DMS79 (cell line): ENCODE measurements at regions not wholly inside any gene's neighbourhood (a gene's known extent, or its start where the extent isn't known, plus 50 kb on each side); places are given as distances from the start of the nearest gene placed in this dataset.

ENCODE experiments used
- DNase-seq: peaks from one replicate; lab custom pipeline; 2025; lab: John Stamatoyannopoulos, UW

DNA sequence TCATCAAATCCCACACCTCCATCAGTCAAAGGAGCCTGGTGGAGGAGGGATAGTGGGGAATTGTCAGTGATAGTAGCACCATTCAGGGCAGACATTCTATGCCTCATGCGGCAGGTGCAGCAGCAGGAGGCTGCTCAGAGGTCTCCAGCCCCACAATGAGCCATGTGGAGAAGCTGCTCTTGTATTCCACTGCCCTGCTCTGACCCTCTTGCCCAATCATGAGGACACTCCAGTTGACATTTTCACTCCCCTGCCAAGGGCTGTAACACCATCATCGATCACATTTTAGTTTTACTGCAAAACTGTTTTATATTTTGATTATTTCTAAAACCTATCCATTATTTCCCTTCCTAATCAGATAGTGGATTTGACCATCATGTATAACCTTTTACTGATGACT lies 487.6 kb upstream of the KLHL29 start:
- DNase-seq = no peak

- DNase-seq = no peak
Measured at GRCh38 chr2:22900674-22901073, 484.3 kb upstream of the KLHL29 start.

DNA sequence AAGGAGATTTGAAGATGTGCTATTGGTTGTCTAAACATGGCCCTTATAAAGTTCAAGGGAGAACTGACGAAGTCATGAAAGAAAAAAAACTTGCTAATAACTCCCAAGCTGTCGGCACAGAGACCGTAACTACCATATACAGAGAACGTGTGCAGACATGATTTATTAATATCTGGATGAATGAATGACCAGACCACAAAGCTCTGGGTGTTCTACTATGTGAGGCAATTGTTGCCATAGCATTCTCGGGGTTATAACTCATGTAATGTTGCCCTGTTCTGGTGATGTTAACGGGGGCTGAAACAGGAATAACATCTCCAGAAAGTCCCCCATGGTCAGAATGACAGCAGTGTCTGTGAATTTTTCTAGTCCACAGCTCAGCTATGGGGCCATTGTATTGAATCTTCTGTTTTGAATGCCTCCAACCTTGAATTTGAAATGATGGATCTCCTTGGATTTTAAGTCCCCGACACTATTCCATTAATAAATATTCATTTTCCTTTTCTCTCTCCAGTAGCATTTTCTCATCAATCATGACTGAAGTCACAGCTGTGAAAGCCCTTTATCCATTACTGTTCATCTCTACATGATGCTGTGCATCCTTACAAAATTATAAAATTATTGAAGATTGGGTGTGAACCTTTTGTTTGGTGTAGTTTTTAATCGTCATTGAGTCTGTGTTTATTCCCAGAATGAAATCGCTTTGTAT lies 483.4 kb upstream of the KLHL29 start:
- DNase-seq = no peak

DNA sequence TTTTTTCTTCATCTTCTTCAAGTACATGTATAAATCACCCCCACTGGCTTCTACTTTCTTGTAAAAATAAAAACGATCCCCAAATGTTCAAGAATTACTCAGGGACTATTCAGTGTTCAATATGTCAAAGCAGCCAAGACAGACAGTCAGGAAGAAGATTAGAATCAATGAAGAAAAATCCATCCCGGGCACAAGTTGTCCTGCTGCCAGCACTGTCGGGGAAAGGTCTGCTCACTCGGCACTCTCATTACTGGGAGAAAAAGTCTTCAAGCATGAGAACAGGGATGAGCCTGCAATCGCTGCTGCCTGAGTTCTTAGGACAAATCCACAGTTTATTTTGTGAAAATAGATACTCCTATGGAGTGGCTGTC lies 482.8 kb upstream of the KLHL29 start:
- no peak for DNase-seq

DNA sequence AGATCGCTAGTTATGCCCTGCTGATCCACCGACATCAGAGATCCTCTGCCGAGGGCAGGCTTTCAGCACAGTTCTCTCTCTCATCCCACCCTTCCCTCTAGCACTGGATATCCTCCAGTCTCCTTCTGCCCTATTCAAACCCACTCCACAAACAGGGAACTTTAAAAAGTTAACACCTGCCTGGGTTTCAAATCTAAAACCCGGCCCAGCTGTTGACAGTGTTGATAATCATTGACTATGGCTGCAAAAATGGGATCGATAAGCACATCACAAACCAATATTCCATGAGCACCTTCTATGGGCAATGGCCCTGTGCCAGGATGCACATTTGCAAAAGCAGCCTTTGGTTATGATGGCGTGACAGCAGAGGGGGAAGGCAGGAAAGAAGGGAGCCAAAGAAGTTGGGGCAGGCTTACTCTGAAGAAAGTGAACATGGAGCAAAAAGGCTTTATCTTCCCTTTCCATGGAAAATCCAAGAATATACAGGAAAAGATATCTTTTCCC lies 482.3 kb upstream of the KLHL29 start:
- DNase-seq = no peak

GRCh38 chr2:22903616-22904015 lies 481.4 kb upstream of the KLHL29 start:
- DNase-seq = no peak

DNA sequence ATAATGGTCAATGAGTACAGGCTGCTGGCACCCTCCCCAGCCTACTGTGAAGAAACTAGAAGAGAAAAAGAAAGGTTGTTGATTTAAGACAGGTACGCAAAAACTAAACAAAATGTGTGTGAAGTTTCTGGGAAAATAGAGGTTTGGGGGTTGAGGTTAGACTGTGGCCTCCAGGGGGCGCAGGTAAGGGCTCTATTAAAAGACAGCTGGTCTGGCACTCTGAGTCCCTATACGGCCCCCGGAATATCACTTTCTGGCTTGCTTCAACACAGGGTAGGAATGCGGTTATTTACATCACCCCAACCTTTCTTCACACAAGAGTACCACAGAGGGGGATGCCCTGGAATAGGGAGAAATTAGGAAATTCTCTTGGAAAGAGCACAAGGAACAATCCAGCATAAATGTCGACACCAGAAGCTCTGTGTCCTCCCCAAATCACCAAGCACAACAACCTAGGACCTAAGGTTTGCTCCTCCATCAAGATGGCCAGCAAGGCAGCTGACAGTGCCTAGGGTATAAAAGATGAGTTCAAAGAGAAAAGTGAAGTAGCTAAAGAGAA lies 480.8 kb upstream of the KLHL29 start:
- DNase-seq = no peak

DNA sequence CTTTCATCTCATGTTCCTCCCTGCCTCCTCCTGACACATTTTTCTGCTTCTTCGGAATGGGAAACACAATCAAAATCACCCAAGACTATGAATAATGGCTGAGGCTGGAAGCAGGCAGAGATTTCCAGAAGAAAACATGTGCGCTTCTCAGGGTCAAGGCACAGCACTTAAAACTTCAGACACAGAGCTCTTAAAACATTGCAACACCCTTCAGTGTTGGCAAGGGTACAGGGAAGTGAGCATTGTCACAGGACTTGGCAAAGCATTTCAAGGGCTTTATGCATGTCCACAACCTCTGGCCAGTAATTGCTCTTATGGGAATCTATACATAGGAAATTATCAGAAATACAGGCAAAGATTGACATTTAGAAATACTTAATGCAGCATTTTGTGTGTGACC lies 477.6 kb upstream of the KLHL29 start:
- DNase-seq = no peak

GRCh38 chr2:22912398-22912797 lies 472.6 kb upstream of the KLHL29 start:
- DNase-seq = no peak

DNA sequence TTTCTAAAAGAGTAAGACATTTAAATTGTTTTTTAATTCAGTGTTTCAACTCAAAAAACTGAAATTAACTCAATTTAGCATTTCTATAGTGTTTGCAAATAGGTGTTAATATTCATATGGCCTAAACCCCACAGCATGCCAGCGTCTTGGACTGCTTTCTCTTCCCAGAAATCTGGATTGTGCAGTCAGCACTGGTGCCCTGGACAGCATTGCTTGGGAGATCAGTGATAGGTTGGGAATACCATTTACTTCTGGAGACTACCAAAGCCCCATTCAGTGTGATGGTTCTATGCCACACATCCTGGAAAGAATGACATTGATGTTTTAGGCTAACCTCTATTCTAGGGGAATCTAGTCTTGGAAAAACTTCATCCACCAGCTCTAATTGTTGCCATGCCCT lies 455.0 kb upstream of the KLHL29 start:
- no peak for DNase-seq

DNA sequence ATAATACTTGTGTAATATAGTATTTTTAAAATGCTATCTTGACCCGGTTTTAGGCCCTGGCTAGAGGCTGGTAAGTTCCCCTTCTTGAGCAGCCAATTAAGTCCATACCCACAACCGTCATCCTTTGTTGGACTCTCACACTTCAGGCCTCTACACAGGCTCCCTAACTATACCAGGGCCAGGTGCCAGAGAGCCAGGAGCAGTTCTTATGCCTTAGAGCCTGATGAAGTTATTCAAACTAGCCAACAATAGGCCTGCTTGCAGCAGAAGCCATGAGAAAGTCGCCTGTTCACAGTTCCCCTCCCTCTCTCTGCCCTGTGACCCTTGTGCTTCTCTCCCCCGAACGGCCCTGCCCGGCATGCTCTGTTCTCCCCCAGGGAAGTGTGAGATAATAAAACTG lies 454.2 kb upstream of the KLHL29 start:
- DNase-seq = no peak

DNA sequence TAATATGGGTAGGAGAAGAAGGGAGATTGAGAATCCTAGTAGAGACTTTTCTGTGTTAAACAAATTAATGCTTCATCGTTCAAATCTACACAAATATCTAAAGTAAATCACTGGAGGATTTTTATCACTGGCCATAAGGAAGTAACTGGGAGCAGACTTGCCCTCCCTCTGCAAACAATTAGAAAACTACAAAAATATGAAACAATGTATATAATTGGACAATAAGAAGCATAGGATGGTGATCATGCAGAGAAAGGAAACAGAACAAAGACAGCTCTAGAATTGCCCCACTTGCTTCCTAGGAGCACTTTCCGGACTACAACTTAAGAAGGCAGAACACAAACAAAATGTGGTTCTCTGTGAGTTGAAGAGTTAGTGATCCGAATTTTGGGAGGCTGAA lies 452.7 kb upstream of the KLHL29 start:
- no peak for DNase-seq

DNA sequence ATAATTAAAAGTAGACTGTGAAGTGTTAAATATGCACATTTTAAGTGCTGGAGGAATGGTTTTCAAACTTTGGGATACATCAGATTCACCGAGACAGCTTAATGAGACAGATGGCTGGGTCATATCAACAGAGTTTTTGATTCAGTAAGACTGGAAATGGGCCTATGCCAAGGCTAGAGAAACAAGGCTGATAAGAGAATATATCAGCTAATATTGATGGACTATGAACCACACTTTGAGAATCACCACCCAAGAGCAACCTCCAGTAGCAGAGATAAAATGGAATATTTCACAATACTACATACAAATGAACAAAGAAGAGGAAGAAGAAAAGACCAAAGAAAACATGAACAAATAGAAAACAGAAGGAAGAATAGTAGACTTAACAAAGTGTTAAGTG lies 450.2 kb upstream of the KLHL29 start:
- DNase-seq = no peak

DNA sequence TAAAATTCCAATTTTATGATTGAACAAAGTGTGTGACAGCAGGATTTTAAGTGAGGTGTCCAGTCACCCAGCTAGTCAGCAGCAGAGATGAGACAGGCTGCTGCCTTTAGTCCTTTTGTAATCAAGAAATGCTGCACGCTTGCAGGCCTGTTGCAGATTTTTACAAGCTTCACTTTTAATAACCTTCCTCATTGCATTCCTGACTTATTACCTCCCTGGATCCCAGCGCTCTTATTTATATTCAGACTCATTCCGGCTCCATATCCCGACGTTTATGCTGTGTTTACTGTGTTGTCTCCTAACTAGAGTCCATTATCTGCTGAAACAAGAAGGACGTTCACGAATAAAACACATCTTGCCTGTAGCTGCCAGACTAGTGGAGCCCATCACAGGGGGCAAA lies 442.5 kb upstream of the KLHL29 start:
- DNase-seq = no peak

GRCh38 chr2:22944143-22944542 lies 440.8 kb upstream of the KLHL29 start:
- no peak for DNase-seq

- no peak for DNase-seq
Measured at GRCh38 chr2:22946553-22946952, 438.4 kb upstream of the KLHL29 start.

DNA sequence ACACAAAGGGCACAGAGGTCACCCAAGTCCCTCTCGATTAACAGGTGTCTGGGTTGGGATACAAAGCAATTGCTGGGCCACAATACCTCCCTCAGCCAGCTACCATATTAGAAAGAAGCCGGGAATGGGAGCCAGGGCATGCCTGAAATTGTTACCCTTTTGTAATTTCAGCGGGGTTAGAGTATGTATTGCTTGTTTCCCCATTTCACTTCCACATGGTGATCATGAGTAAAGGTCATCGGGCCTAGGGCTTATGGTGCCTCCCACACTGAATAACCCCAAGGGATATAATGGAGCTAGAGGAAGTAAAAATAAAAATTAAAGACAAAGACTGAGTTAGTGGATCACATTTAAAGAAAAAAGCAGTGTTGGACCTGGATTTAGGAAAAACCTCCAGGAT lies 437.2 kb upstream of the KLHL29 start:
- no peak for DNase-seq

- no peak for DNase-seq
Measured at GRCh38 chr2:22950431-22950830, 434.5 kb upstream of the KLHL29 start.

GRCh38 chr2:22952656-22953225 lies 432.2 kb upstream of the KLHL29 start:
- no peak for DNase-seq

DNA sequence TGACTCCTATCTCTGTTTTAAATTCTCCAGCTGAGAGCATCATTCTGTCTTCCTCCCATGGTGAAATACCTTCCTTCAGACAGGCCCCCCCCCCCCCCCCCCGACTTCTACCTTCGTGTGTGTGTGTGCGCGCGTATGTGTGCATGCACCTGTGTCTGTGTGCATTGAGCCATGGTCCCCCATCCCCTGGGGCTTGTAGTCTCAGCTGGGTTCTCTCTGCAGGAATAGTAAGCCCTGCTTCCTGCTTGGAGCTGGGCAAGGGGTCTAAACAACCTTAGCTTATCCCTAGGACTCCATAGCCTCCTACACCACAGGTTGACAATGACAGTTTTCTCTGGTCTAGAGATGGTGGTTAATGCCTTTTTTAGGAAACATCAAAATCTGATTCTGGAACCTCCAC lies 427.5 kb upstream of the KLHL29 start:
- no peak for DNase-seq

- no peak for DNase-seq
Measured at GRCh38 chr2:22958308-22958707, 426.7 kb upstream of the KLHL29 start.

- no peak for DNase-seq
Measured at GRCh38 chr2:22967756-22968155, 417.2 kb upstream of the KLHL29 start.

DNA sequence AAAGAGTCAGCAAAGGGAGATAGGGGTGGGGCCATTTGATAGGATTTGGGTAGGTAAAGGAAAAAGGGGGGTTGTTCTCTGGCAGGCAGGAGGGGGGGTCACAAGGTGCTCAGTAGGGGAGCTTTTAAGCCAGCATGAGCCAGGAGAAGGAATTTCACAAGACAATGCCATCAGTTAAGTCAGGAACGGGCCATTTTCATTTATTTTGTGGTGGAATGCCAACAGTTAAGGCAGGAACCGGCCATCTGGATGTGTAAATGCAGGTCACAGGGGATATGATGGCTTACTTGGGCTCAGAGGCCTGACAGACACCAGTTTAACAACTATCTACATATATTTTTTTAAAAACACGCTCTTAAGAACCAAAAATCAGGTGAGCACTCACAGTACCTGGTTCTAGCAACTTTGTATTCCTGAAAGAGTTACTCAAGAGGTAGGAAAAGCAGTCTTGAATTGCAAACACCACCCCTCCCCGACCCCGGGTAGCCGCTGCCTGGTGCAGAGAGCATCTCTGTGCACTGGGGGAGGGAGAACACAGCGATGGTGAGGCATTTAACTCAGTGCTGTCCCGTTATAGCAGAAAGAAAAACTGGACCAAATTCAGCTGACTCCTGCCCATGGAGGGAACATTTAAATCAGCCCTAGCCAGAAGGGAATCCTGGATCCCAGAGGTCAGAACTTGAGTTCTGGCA lies 414.5 kb upstream of the KLHL29 start:
- no peak for DNase-seq
